ENCODE measurements at regions not wholly inside any gene's neighbourhood (a gene's known extent, or its start where the extent isn't known, plus 50 kb on each side); places are given as distances from the start of the nearest gene placed in this dataset.

GRCh38 chr5:28505121-28505520, 1466.7 kb upstream of the CDH9 start:
- TF ChIP-seq CTCF (conservative IDR thresholded peaks at IDR 0.05; ENCODE audit: low read length) (no peak), EZH2phosphoT487 (IDR thresholded peaks at IDR 0.05; ENCODE audit: borderline replicate concordance, low read depth, low read length) (no peak)

Measured in OCI-LY7 (cell line).